GM12891 (cell line): ENCODE measurements at regions not wholly inside any gene's neighbourhood (a gene's known extent, or its start where the extent isn't known, plus 50 kb on each side); places are given as distances from the start of the nearest gene placed in this dataset.
"Not testable (repeated sequence)": the region's sequence is repeated elsewhere in the genome, so short reads cannot be mapped to it uniquely, and the experiment has no call there.

Source experiments
- DNase-seq: peaks from one replicate; pipeline ENCODE4 v3.0.0; 2011; ENCODE audit warnings: low spot score; ENCODE audit not compliant: insufficient read length
- FAIRE-seq: peaks from 2 replicates; lab custom pipeline; 2011; peaks lifted over from hg19 to GRCh38; lab: Jason Lieb, UNC
- PAX5 ChIP-seq: IDR thresholded peaks from 2 replicates; pipeline ENCODE4 v1.6.1; 2011; ENCODE audit warnings: low read length, moderate library complexity, mild to moderate bottlenecking; ENCODE audit not compliant: insufficient read depth, severe bottlenecking
- POLR2A ChIP-seq: IDR thresholded peaks from 2 replicates; pipeline ENCODE4 v1.6.1; 2011; ENCODE audit warnings: low read depth, low read length, control low read depth
- POLR2AphosphoS5 ChIP-seq: IDR thresholded peaks from 2 replicates; pipeline ENCODE4 v1.6.1; 2011; ENCODE audit warnings: low read depth, low read length, control low read depth
- POU2F2 ChIP-seq: IDR thresholded peaks from 2 replicates; pipeline ENCODE4 v1.6.1; 2011; ENCODE audit warnings: low read depth, mild to moderate bottlenecking, control low read depth, low read length, moderate library complexity
- SPI1 ChIP-seq: IDR thresholded peaks from 2 replicates; pipeline ENCODE4 v1.6.1; 2011; ENCODE audit warnings: low read depth, low read length, control low read depth
- TAF1 ChIP-seq: IDR thresholded peaks from 2 replicates; pipeline ENCODE4 v1.6.1; 2011; ENCODE audit warnings: low read depth, low read length, control low read depth

GRCh38 chr9:107770716-107771115, 281.1 kb upstream of the KLF4 start:
- FAIRE-seq (no peak), DNase-seq (no peak)
- TF ChIP-seq TAF1: no peak
- no peak for TF ChIP-seq PAX5
- TF ChIP-seq POLR2AphosphoS5: no peak
- no peak for TF ChIP-seq SPI1
- no peak for TF ChIP-seq POLR2A

DNA sequence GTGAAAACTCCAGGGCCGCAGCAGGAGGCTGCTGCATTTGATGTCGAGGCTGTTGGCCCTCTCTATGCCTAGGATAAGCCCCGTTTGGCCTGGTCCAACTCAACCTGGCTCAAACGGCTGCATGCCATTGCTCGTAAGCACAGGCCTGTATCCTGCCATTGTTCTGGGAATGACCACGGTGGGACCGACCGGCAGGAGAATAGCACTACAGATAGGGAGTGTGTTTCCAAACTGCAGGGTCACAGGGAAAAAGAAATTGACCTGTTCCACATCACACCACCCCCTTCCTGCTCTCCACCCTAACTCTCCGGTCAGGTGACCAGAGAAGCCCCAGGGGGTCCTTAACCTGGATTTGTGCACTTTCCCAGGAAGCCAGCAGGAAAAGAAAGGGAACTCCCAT, 278.7 kb upstream of the KLF4 start:
- TF ChIP-seq SPI1 (no peak), PAX5 (no peak), POLR2A (no peak), POU2F2 (no peak), TAF1 (no peak), POLR2AphosphoS5 (no peak)
- no peak for DNase-seq
- FAIRE-seq: no peak

- DNase-seq (no peak), FAIRE-seq (no peak)
- no peak for TF ChIP-seq PAX5
- no peak for TF ChIP-seq POLR2AphosphoS5
- TF ChIP-seq POLR2A: no peak
- no peak for TF ChIP-seq TAF1
- no peak for TF ChIP-seq POU2F2
- TF ChIP-seq SPI1: no peak
These were observed 278.1 kb upstream of the KLF4 start for GRCh38 chr9:107767711-107768110.

DNA sequence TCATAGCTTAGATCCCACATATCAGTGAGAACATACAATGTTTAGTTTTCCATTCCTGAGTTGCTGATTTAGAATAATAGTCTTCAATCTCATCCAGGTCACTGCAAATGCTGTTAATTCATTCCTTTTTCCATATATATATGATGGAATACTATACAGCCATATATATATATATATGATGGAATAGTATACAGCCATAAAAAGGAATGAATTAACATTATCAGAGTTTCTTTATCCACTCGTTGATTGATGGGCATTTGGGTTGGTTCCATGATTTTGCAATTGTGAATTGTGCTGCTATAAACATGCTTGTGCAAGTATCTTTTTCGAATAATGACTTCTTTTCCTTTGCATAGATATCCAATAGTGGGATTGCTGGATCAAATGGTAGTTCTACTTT, 273.9 kb upstream of the KLF4 start:
- DNase-seq, FAIRE-seq: not testable (repeated sequence)

DNA sequence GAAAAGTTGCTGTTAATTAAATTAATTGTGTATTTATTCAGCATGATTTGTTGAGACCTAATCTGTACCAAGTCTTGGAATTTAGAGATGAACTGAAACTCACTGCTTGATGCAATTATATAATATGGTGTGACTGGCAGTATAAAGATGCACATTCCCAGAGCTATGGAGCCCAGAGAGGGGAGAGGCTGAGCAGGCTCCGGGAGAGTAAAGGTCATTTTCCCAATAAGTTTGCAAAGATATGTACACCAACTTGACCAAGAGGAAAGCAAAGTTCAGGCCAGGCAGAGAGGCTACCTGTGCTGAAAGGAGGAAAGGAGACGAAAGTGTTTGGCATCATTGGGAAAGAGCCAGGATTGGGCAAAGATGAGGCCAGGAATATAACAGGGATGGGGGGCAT, 271.7 kb upstream of the KLF4 start:
- DNase-seq (no peak), FAIRE-seq (no peak)
- TF ChIP-seq POU2F2 (no peak), SPI1 (no peak), POLR2A (no peak), PAX5 (no peak), TAF1 (no peak), POLR2AphosphoS5 (no peak)

GRCh38 chr9:107760469-107761242, 271.1 kb upstream of the KLF4 start:
- TF ChIP-seq POU2F2: no peak
- no peak for TF ChIP-seq TAF1
- TF ChIP-seq PAX5: no peak
- 0 out of 2 replicates have a peak, but pooled peaks have one; percentile 13 for TF ChIP-seq SPI1
- DNase-seq: no peak
- no peak for FAIRE-seq

DNA sequence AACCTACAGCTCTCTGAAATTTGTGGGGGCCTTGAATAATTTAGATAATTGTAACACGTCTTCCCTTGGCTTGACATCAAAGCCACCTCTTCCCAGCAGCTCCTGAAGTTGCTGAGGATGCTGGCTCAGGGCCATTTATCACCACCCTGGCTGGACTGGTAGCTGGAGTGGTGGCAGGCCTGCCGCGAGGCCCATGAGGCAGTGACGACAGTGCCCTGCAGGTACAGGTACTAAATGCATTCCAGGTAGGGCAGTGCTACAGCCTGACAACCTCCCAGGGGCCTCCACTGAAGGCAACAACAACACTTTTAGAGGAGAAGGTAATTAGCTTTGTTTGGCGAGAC, 270.2 kb upstream of the KLF4 start:
- no peak for TF ChIP-seq TAF1
- no peak for TF ChIP-seq POU2F2
- no peak for TF ChIP-seq POLR2A
- TF ChIP-seq SPI1: no peak
- no peak for TF ChIP-seq POLR2AphosphoS5
- no peak for TF ChIP-seq PAX5
- FAIRE-seq (no peak), DNase-seq (no peak)

GRCh38 chr9:107759009-107759822, 269.6 kb upstream of the KLF4 start:
- FAIRE-seq (no peak), DNase-seq (no peak)
- TF ChIP-seq TAF1: no peak
- TF ChIP-seq POLR2AphosphoS5: no peak
- no peak for TF ChIP-seq PAX5
- no peak for TF ChIP-seq POU2F2
- TF ChIP-seq POLR2A: no peak
- TF ChIP-seq SPI1: no peak

DNA sequence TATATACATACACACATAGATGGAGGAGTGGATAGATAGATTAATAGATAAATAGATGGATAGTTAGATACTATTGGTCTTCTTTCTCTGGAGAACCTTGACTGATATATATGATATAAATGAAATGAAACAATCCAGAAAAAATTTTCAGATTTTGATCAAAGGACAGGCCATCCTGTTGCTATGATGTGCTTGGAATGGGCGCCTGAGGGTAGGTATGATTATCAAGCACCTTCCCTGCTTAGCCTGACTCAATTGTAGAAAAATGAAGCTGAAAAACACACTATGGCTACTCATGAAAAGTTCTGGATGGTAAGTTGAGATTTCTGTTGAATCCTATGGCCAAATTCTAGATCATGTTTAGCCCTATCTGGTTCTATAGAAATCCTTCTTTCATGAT, 266.5 kb upstream of the KLF4 start:
- DNase-seq: no peak
- no peak for FAIRE-seq
- TF ChIP-seq SPI1 (no peak), POLR2AphosphoS5 (no peak), TAF1 (no peak), PAX5 (no peak), POU2F2 (no peak), POLR2A (no peak)
